ENCODE measurements at regions not wholly inside any gene's neighbourhood (a gene's known extent, or its start where the extent isn't known, plus 50 kb on each side); places are given as distances from the start of the nearest gene placed in this dataset.

- Histone ChIP-seq H3K9me3 (no peaks in the 10 kb centered on the region), H3K4me1 (peaks cover 0 to 8% (median 0%) of the 10 kb centered on the region in 9 donors), H3K27ac (no peak overlapping the region), H3K27me3 (no peaks in the 10 kb centered on the region), H3K36me3 (no peaks in the 10 kb centered on the region), H3K4me3 (peak overlapping the region in 1 of 10 donors; percentile 3)
- no peak for TF ChIP-seq CTCF (IDR thresholded peaks at IDR 0.05)
- intact Hi-C loops (cut with DNase I): no loop called here
- ATAC-seq: no peak
- no peak for DNase-seq
- 67 to 71% methylated on average over 2 of the region's 2 CpGs for WGBS, 2 donors
These were observed 217.3 kb upstream of the GK2 start for GRCh38 chr4:79625361-79625760.

DNA sequence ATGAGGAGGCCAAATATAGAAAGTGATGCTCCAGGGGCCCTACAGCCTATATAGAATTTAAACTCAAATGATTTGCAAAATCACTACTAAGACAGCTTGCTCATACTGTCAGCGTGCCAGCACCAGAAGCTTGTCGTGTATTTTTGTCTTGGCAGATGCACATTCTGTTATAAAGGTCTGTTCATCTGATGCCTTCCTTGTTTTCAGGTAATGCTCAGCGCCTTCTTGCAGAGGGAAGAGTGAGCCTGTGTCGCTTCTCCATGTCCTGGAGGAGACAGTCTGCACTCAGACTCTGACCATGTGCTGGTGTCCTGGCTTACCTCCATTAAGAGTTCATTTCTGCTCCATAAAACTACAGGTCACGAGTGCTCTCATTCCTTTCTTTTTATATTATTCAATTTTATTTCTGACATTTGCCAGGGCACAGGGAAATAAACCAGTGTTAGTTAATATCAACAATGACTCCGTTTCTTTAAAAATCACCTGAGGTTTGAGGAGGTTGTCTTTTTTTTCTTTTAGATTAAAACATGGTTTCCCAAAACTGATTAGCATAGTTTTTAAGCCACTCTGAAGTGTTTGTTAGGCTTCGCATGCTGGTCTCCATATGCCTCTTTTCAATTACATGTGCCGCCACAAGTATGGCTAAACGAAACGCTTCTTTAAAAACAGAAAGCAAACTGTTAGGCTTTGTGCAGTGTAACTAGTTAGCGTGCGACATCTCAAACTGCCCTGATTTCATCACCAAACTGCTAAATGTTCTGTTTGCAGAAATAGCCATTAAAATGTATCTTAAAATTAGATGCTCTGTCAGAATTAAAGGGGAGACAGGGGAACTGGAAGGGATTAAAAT is 215.2 kb upstream of the GK2 start:
- H3K27me3 ChIP-seq: no peaks in the 10 kb centered on the region

DNA sequence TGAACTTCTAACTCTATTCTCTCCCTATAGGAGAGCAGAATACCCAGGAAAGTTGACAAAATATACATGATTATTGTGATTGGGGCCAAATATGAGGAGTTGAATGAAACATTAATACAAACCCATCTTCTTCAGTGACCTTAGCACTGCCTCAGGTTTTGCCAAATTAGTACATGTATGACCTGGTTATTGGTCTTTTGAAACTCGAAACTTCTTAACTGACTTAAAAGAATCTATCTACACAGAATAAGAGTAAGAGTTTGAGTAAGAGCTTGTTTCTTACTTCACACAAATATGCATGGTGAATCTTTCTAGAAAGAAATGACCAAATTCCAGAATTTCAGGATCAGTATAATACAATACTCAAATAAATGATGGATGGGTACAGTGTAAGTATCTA is 213.0 kb upstream of the GK2 start:
- Histone ChIP-seq H3K9me3 (no peaks in the 10 kb centered on the region), H3K27ac (no peak overlapping the region), H3K36me3 (no peaks in the 10 kb centered on the region), H3K27me3 (no peaks in the 10 kb centered on the region), H3K4me3 (no peak overlapping the region), H3K4me1 (peaks cover 0 to 8% (median 0%) of the 10 kb centered on the region in 9 donors)
- 73 to 89% methylated on average over 1 of the region's 1 CpG for WGBS, 2 donors
- DNase-seq (no peak), ATAC-seq (no peak)
- intact Hi-C loops (cut with DNase I): no loop called here
- TF ChIP-seq CTCF (IDR thresholded peaks at IDR 0.05): no peak

More for the DNA sequence above, 215.2 kb upstream of the GK2 start:
- DNase-seq: no peak
- no peaks in the 10 kb centered on the region for H3K9me3 ChIP-seq
- TF ChIP-seq CTCF (IDR thresholded peaks at IDR 0.05): no peak
- peaks cover 0 to 8% (median 0%) of the 10 kb centered on the region in 9 donors for H3K4me1 ChIP-seq
- H3K4me3 ChIP-seq: no peak overlapping the region
- no peak overlapping the region for H3K27ac ChIP-seq
- ATAC-seq: peak in 3 of 8 donors; percentile 29 to 47 (median 46)
- no peaks in the 10 kb centered on the region for H3K36me3 ChIP-seq
- WGBS, 2 donors: 66 to 73% methylated on average over 12 of the region's 12 CpGs
- intact Hi-C loops (cut with DNase I): no loop called here

DNA sequence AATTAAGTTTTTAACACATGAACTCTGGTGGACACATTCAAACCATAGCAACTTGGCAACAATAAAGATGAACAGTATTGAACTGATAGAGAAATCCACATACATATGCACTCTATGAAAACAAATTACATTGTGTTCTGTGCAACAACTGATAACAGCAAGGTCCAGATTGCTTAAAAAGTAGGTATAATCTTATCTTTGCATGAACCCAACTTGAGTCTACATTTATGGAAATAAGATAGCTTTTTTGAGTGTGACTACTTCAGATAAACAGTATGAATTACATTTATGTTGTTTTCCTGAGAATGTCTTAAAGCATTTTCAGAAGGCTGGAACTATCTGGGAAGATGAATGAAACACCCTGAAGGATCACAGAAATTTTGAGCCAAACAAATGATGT is 212.6 kb upstream of the GK2 start:
- intact Hi-C loops (cut with DNase I): no loop called here
- peaks cover 0 to 8% (median 0%) of the 10 kb centered on the region in 9 donors for H3K4me1 ChIP-seq
- H3K4me3 ChIP-seq: no peak overlapping the region
- H3K27ac ChIP-seq: no peak overlapping the region
- ATAC-seq (no peak), DNase-seq (no peak)
- no peaks in the 10 kb centered on the region for H3K36me3 ChIP-seq
- H3K27me3 ChIP-seq: no peaks in the 10 kb centered on the region
- TF ChIP-seq CTCF (IDR thresholded peaks at IDR 0.05): no peak
- H3K9me3 ChIP-seq: no peaks in the 10 kb centered on the region
